ENCODE measurements at regions not wholly inside any gene's neighbourhood (a gene's known extent, or its start where the extent isn't known, plus 50 kb on each side); places are given as distances from the start of the nearest gene placed in this dataset.

DNA sequence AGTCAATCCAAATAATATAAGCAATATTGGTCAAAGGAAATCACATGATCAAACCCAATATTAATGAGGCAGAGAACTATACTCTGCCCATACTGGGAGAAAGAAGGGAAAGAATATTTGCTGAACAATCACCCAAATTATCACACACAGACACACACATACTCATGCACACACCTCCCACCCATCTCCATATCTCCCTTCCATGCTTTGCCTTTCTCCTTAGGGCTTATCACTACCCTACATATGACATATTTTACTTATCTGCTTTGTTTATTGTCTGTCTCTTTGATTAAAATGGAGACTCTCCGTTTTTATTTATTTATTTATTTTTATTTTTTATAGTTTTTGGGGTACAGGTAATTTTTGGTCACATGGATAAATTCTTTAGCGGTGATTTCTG lies 112.9 kb upstream of the NHS start:
- H3K36me3 ChIP-seq (ENCODE audit: low read depth, low read length), result no peaks in the 10 kb centered on the region
- CTCF ChIA-PET, result no interaction called here
- no peak overlapping the region for H3K4me2 ChIP-seq (ENCODE audit: low read length)
- POLR2A ChIA-PET (ENCODE audit: unreplicated experiment), result no interaction called here
- no peaks in the 10 kb centered on the region for H3K4me1 ChIP-seq (ENCODE audit: insufficient read depth, low read length)
- H3K27me3 ChIP-seq (ENCODE audit: low read length), result no peaks in the 10 kb centered on the region
- no peaks in the 10 kb centered on the region for H4K20me1 ChIP-seq (ENCODE audit: low read length)
- no peaks in the 10 kb centered on the region for H3K9me3 ChIP-seq (ENCODE audit: low read length)
- no TSS peak for BruUV-seq (replicated peaks)
- H3K79me2 ChIP-seq (ENCODE audit: low read length), result no peaks in the 10 kb centered on the region
- no peak overlapping the region for H2AFZ ChIP-seq (ENCODE audit: low read length)
- no peak for ATAC-seq
- H3K9me2 ChIP-seq (replicated peaks; ENCODE audit: low read length), result no peaks in the 10 kb centered on the region
- H3K9ac ChIP-seq (ENCODE audit: low read length), result no peak overlapping the region
- no peak overlapping the region for H3K27ac ChIP-seq (ENCODE audit: low read length)
- no peak for TF ChIP-seq EZH2phosphoT487 (IDR thresholded peaks at IDR 0.05; ENCODE audit: borderline replicate concordance, low read length)
- TF ChIP-seq EZH2 (IDR thresholded peaks at IDR 0.05; ENCODE audit: low read length, unreplicated experiment), result no peak
- TF ChIP-seq, protein P1, sequence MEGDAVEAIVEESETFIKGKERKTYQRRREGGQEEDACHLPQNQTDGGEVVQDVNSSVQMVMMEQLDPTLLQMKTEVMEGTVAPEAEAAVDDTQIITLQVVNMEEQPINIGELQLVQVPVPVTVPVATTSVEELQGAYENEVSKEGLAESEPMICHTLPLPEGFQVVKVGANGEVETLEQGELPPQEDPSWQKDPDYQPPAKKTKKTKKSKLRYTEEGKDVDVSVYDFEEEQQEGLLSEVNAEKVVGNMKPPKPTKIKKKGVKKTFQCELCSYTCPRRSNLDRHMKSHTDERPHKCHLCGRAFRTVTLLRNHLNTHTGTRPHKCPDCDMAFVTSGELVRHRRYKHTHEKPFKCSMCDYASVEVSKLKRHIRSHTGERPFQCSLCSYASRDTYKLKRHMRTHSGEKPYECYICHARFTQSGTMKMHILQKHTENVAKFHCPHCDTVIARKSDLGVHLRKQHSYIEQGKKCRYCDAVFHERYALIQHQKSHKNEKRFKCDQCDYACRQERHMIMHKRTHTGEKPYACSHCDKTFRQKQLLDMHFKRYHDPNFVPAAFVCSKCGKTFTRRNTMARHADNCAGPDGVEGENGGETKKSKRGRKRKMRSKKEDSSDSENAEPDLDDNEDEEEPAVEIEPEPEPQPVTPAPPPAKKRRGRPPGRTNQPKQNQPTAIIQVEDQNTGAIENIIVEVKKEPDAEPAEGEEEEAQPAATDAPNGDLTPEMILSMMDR (conservative IDR thresholded peaks at IDR 0.05; ENCODE audit: low read depth, low read length), result no peak
- no peak overlapping the region for H3K4me3 ChIP-seq (ENCODE audit: low read length)
- no peaks in the 10 kb centered on the region for H3F3A ChIP-seq (ENCODE audit: low read length, unreplicated experiment)
- intact Hi-C loops (cut with micrococcal nuclease), result no loop called here
- DNase-seq, result no peak

DNA sequence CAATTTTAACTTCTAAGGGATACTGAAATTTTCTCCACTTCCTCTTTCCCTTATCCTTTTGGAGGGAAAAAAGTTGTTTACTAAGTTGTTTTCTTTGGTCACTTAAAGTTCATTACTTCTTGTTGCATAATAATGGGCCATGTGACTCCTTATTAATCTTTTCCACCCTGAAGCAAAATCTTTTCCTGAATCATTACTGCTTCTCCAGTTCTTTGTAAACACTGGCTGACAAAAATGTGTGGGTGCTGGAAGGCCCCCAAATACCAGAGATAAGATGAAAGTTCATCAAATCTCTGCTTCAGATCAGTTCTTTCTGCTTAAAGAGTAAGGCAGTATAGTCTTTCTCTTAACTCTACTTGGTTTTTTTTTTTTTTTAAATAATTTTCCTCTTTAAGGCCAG lies 108.9 kb upstream of the NHS start:
- H3K79me2 ChIP-seq (ENCODE audit: low read length), result no peaks in the 10 kb centered on the region
- TF ChIP-seq EZH2phosphoT487 (IDR thresholded peaks at IDR 0.05; ENCODE audit: borderline replicate concordance, low read length) (no peak), EZH2 (IDR thresholded peaks at IDR 0.05; ENCODE audit: low read length, unreplicated experiment) (no peak)
- TF ChIP-seq, protein P1 (conservative IDR thresholded peaks at IDR 0.05; ENCODE audit: low read depth, low read length), result no peak
- no peak overlapping the region for H3K4me2 ChIP-seq (ENCODE audit: low read length)
- H3K9me2 ChIP-seq (replicated peaks; ENCODE audit: low read length), result no peaks in the 10 kb centered on the region
- CTCF ChIA-PET, result no interaction called here
- no peaks in the 10 kb centered on the region for H3K36me3 ChIP-seq (ENCODE audit: low read depth, low read length)
- intact Hi-C loops (cut with micrococcal nuclease), result no loop called here
- H3F3A ChIP-seq (ENCODE audit: low read length, unreplicated experiment), result no peaks in the 10 kb centered on the region
- DNase-seq (no peak), ATAC-seq (no peak)
- no peak overlapping the region for H2AFZ ChIP-seq (ENCODE audit: low read length)
- POLR2A ChIA-PET (ENCODE audit: unreplicated experiment), result no interaction called here
- no peaks in the 10 kb centered on the region for H3K4me1 ChIP-seq (ENCODE audit: insufficient read depth, low read length)
- H3K9ac ChIP-seq (ENCODE audit: low read length), result no peak overlapping the region
- no peaks in the 10 kb centered on the region for H4K20me1 ChIP-seq (ENCODE audit: low read length)
- no peaks in the 10 kb centered on the region for H3K9me3 ChIP-seq (ENCODE audit: low read length)
- H3K4me3 ChIP-seq (ENCODE audit: low read length), result no peak overlapping the region
- BruUV-seq (replicated peaks), result no TSS peak
- no peak overlapping the region for H3K27ac ChIP-seq (ENCODE audit: low read length)
- no peaks in the 10 kb centered on the region for H3K27me3 ChIP-seq (ENCODE audit: low read length)

DNA sequence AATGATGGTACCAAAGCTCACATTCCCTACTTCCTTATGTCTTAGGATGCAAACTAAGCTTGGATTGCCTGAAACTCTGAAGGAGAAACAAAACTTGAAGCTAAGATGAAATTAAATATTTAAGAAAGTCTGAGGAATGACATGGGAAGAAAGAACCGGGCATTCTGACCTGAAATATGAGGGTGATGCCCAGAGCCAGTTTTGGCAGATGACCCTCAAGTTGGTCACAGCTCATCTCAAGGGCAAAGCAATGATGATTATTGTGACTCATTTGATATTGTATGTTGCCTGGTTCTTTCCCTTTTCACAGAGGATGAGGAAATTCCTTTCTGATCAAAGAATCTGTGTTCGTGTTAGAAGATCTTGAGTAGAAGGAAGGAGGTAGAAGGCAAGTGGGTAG lies 96.0 kb upstream of the NHS start:
- Histone ChIP-seq H3K4me1 (ENCODE audit: insufficient read depth, low read length) (no peaks in the 10 kb centered on the region), H3K9me3 (ENCODE audit: low read length) (no peaks in the 10 kb centered on the region), H3K27me3 (ENCODE audit: low read length) (no peaks in the 10 kb centered on the region), H3K9ac (ENCODE audit: low read length) (no peak overlapping the region), H3K4me3 (ENCODE audit: low read length) (no peak overlapping the region), H3K79me2 (ENCODE audit: low read length) (no peaks in the 10 kb centered on the region), H3F3A (ENCODE audit: low read length, unreplicated experiment) (no peaks in the 10 kb centered on the region), H4K20me1 (ENCODE audit: low read length) (no peaks in the 10 kb centered on the region), H3K27ac (ENCODE audit: low read length) (no peak overlapping the region), H3K36me3 (ENCODE audit: low read depth, low read length) (no peaks in the 10 kb centered on the region), H3K4me2 (ENCODE audit: low read length) (no peak overlapping the region), H3K9me2 (replicated peaks; ENCODE audit: low read length) (no peaks in the 10 kb centered on the region), H2AFZ (ENCODE audit: low read length) (no peak overlapping the region)
- TF ChIP-seq EZH2phosphoT487 (IDR thresholded peaks at IDR 0.05; ENCODE audit: borderline replicate concordance, low read length), result no peak
- no peak for TF ChIP-seq EZH2 (IDR thresholded peaks at IDR 0.05; ENCODE audit: low read length, unreplicated experiment)
- TF ChIP-seq, protein P1 (conservative IDR thresholded peaks at IDR 0.05; ENCODE audit: low read depth, low read length), result no peak
- CTCF ChIA-PET, result no interaction called here
- POLR2A ChIA-PET (ENCODE audit: unreplicated experiment), result no interaction called here
- no peak for ATAC-seq
- no peak for DNase-seq
- no TSS peak for BruUV-seq (replicated peaks)
- intact Hi-C loops (cut with micrococcal nuclease), result no loop called here

Measured in PC-3 (cell line).